A673 (cell line): ENCODE measurements at regions not wholly inside any gene's neighbourhood (a gene's known extent, or its start where the extent isn't known, plus 50 kb on each side); places are given as distances from the start of the nearest gene placed in this dataset.

Experiments
- BruUV-seq: library from RNA; stranded (reverse); fragments of 400-500 nt; replicated peaks from 2 replicates; lab custom pipeline; 2021; lab: Mats Ljungman, UMichigan
- CTCF ChIA-PET: fragments of 300-600 bp; sonication (Branson Sonifier 250); formaldehyde crosslinking; loops from one replicate; lab custom pipeline; 2022; ENCODE audit warnings: antibody characterized with exemption; lab: Charles Lee
- POLR2A ChIA-PET: fragments of 300-600 bp; sonication (Branson Sonifier 250); formaldehyde crosslinking; loops from one replicate; lab custom pipeline; 2022; ENCODE audit warnings: antibody characterized with exemption; ENCODE audit not compliant: low non-redundant PET; lab: Charles Lee
- DNase-seq: peaks from one replicate; pipeline ENCODE4 v3.0.0-alpha.2; 2015; ENCODE audit warnings: low spot score
- H3K27ac ChIP-seq: fragments of 200-600 bp; sonication (generic); 2 replicates; pipeline ENCODE4 v1.5.1; 2016; ENCODE audit warnings: mixed run types, low read depth, mild to moderate bottlenecking, mixed read lengths, antibody characterized with exemption, low read length; ENCODE audit not compliant: poor library complexity, severe bottlenecking
- H3K27me3 ChIP-seq: fragments of 200-600 bp; sonication (generic); replicated peaks from 2 replicates; pipeline ENCODE4 v1.6.1; 2017; ENCODE audit warnings: mixed run types, low read depth, mild to moderate bottlenecking, mixed read lengths, antibody characterized with exemption, low read length; ENCODE audit not compliant: insufficient read depth, poor library complexity
- H3K36me3 ChIP-seq: fragments of 200-600 bp; sonication (generic); 2 replicates; pipeline ENCODE4 v1.6.1; 2016; ENCODE audit warnings: mixed run types, mild to moderate bottlenecking, mixed read lengths, antibody characterized with exemption, low read length; ENCODE audit not compliant: insufficient read depth, poor library complexity, severe bottlenecking
- H3K4me1 ChIP-seq: fragments of 200-600 bp; sonication (generic); 2 replicates; pipeline ENCODE4 v1.6.1; 2017; ENCODE audit warnings: mixed run types, mild to moderate bottlenecking, mixed read lengths, antibody characterized with exemption, low read length; ENCODE audit not compliant: insufficient read depth, poor library complexity, severe bottlenecking
- H3K4me3 ChIP-seq: fragments of 200-600 bp; sonication (generic); 2 replicates; pipeline ENCODE4 v1.5.1; 2016; ENCODE audit warnings: low read depth, mixed run types, mild to moderate bottlenecking, mixed read lengths, low read length; ENCODE audit not compliant: poor library complexity, severe bottlenecking
- H3K9me3 ChIP-seq: fragments of 200-600 bp; sonication (generic); 2 replicates; pipeline ENCODE4 v1.6.1; 2016; ENCODE audit warnings: mixed run types, low read depth, mild to moderate bottlenecking, mixed read lengths, antibody characterized with exemption, low read length; ENCODE audit not compliant: poor library complexity, severe bottlenecking
- EZH2 ChIP-seq: fragments of 200-600 bp; sonication (generic); IDR thresholded peaks from 2 replicates; pipeline ENCODE4 v1.6.1; 2017; ENCODE audit warnings: borderline replicate concordance, low read depth, mild to moderate bottlenecking, mixed read lengths, antibody characterized with exemption, low read length; ENCODE audit not compliant: poor library complexity, severe bottlenecking
- intact Hi-C: fragments of 100-400 bp; cut with micrococcal nuclease; formaldehyde crosslinking; loops from one replicate; pipeline ENCODE4 v1.10.0; 2022; ENCODE audit not compliant: unreplicated experiment
- TF ChIP-seq, protein P1 (sequence below): fragments of 300-800, 200-600 bp; sonication (generic); conservative IDR thresholded peaks from 2 replicates; pipeline ENCODE4 v1.5.1; 2017; ENCODE audit warnings: low read depth, mild to moderate bottlenecking, antibody characterized with exemption, low read length, moderate library complexity, mixed read lengths

DNA sequence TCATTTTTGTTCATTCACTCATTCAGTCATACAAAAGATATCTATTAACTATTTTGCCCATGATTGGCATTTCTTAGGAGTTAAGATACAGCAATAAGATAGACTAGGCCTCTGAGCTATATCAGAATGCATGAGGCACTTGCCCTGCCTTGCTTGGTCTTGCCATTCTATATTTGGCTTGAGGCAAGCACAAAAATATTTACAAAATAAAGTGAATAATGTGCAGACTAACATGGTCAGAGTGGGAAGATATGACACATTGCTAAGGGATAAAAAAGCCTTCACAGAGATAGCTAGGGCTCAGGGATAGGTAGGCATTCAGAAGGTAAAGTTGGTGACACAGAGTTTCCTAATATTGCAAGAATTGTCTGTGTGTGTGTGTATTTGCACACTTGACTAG, 75.0 kb upstream of the MMADHC start:
- H3K4me1 ChIP-seq: no peaks in the 10 kb centered on the region
- ChIA-PET POLR2A (no interaction called here), CTCF (no interaction called here)
- H3K27ac ChIP-seq: no peak overlapping the region
- no peaks in the 10 kb centered on the region for H3K36me3 ChIP-seq
- BruUV-seq: no TSS peak
- TF ChIP-seq, protein P1, sequence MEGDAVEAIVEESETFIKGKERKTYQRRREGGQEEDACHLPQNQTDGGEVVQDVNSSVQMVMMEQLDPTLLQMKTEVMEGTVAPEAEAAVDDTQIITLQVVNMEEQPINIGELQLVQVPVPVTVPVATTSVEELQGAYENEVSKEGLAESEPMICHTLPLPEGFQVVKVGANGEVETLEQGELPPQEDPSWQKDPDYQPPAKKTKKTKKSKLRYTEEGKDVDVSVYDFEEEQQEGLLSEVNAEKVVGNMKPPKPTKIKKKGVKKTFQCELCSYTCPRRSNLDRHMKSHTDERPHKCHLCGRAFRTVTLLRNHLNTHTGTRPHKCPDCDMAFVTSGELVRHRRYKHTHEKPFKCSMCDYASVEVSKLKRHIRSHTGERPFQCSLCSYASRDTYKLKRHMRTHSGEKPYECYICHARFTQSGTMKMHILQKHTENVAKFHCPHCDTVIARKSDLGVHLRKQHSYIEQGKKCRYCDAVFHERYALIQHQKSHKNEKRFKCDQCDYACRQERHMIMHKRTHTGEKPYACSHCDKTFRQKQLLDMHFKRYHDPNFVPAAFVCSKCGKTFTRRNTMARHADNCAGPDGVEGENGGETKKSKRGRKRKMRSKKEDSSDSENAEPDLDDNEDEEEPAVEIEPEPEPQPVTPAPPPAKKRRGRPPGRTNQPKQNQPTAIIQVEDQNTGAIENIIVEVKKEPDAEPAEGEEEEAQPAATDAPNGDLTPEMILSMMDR: no peak
- no peak for TF ChIP-seq EZH2
- DNase-seq: no peak
- intact Hi-C loops: no loop called here
- H3K9me3 ChIP-seq: no peaks in the 10 kb centered on the region
- no peaks in the 10 kb centered on the region for H3K27me3 ChIP-seq
- no peak overlapping the region for H3K4me3 ChIP-seq

DNA sequence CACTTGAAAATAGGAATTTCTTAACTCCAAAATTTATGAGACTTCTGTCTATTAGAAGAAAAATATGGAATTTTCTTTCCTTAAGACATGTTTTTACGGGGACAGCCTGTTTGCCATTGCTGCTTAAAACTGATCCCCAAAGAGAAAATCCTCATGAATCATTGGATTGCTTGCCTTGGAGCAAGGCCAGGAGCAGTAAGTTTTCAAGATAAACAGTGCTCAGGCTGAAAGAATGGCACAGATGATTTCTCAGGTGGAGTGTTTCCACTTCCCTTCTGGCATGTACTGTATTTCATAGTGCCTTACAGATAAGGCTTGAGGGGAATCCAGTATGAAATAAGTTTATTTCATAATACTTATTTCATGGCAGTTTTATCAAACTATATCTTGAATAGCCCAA, 74.3 kb upstream of the MMADHC start:
- Histone ChIP-seq H3K36me3 (no peaks in the 10 kb centered on the region), H3K4me1 (no peaks in the 10 kb centered on the region), H3K4me3 (no peak overlapping the region), H3K27me3 (no peaks in the 10 kb centered on the region), H3K27ac (no peak overlapping the region), H3K9me3 (no peaks in the 10 kb centered on the region)
- ChIA-PET POLR2A (no interaction called here), CTCF (no interaction called here)
- intact Hi-C loops: no loop called here
- no peak for DNase-seq
- no peak for TF ChIP-seq EZH2
- TF ChIP-seq, protein P1: no peak
- no TSS peak for BruUV-seq

DNA sequence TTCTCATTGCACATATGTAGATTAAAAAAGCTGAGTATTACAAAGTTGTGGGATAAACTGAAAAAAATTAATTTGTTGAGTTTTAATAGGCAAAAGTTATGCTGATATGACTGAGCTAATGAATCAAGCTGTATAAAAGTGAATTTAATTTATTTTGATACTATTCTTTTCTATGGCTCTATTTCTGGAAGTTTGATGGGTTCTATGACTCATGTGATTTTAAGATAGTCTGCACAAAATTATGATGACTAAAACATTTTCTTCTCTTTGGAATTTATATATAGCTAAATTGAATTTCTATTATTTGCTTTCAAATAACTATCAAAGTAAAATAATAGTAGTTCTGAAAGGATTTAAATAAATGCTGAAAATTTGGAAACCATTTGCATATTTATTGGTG, 71.0 kb upstream of the MMADHC start:
- no peaks in the 10 kb centered on the region for H3K36me3 ChIP-seq
- no peaks in the 10 kb centered on the region for H3K27me3 ChIP-seq
- ChIA-PET CTCF (no interaction called here), POLR2A (no interaction called here)
- no peak overlapping the region for H3K4me3 ChIP-seq
- intact Hi-C loops: no loop called here
- H3K9me3 ChIP-seq: no peaks in the 10 kb centered on the region
- DNase-seq: no peak
- BruUV-seq: no TSS peak
- H3K27ac ChIP-seq: no peak overlapping the region
- no peaks in the 10 kb centered on the region for H3K4me1 ChIP-seq
- no peak for TF ChIP-seq EZH2

DNA sequence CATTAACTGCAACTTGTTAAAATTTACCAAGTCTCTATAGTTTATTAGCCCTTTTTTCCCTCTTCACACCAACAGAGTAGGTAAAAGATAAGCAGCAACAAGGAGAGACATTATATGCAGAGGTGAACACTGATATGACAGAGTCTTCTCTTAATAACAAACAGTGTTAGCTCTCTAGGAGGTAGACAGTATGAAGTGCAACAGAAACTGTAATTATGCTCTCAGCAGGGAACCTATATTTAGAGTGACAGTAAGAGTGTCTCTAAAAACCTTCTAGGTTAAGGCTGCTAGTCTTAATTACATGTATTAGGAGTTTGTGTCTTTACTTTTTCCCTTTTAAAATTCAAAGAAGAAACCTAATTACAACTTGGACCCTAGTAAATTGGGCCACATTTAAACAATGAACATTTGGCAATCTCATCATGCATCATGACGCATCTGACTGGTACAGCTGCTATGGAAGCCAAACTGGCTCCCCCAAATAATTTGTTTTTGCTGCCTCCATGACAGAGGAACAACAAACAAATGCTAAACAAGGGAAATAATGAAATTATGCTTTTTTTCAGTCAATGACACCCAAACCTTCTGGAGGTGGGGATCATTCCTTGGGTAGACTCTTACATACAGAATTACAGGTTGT, 69.9 kb upstream of the MMADHC start:
- no TSS peak for BruUV-seq
- POLR2A ChIA-PET: no interaction called here
- Histone ChIP-seq H3K27ac (no peak overlapping the region), H3K27me3 (no peaks in the 10 kb centered on the region), H3K9me3 (no peaks in the 10 kb centered on the region), H3K4me3 (no peak overlapping the region), H3K4me1 (no peaks in the 10 kb centered on the region), H3K36me3 (no peaks in the 10 kb centered on the region)
- TF ChIP-seq, protein P1: no peak
- TF ChIP-seq EZH2: no peak
- peak; percentile 29 for DNase-seq
- CTCF ChIA-PET: no interaction called here
- intact Hi-C loops: no loop called here
